Testis (tissue), 2 donors: ENCODE measurements at regions not wholly inside any gene's neighbourhood (a gene's known extent, or its start where the extent isn't known, plus 50 kb on each side); places are given as distances from the start of the nearest gene placed in this dataset.

Experiments
- CTCF ChIP-seq, 3 experiments: fragments of 450-650 bp in 2 of 3; fragments of 200-600 bp in 1 of 3; sonication (generic) in 1 of 3; IDR thresholded peaks; one replicate each; pipeline ENCODE4 v1.5.1; 2016 to 2019; ENCODE audit warnings: antibody characterized with exemption in 3 of 3, mild to moderate bottlenecking in 2 of 3, moderate library complexity in 1 of 3
- POLR2A ChIP-seq: fragments of 450-650 bp; IDR thresholded peaks from one replicate; pipeline ENCODE4 v1.6.1; 2017; ENCODE audit warnings: antibody characterized with exemption, mild to moderate bottlenecking, moderate library complexity

DNA sequence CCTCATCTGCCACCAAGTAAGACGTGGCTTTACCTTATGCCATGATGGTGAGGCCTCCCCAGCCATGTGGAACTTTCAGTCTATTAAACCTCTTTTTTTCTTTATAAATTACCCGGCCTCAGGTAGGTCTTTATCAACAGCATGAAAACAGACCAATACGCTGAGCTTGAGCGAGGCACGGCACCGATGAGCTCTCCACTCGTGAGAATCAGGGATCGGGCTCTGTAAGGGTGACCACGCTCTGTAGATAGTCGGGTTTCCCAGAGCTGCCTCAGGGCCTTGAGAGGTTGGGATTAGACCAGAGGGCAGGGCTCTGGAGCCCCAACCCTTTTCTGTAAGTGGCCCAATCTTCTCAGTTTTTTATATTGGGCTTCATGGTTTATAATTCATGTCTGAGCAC, 360.3 kb upstream of the MYT1L start:
- no peak for TF ChIP-seq CTCF (IDR thresholded peaks at IDR 0.05)
- no peak for TF ChIP-seq POLR2A
